CD1c-positive myeloid dendritic cell (primary cell): ENCODE measurements at regions not wholly inside any gene's neighbourhood (a gene's known extent, or its start where the extent isn't known, plus 50 kb on each side); places are given as distances from the start of the nearest gene placed in this dataset.
"Not testable (repeated sequence)": the region's sequence is repeated elsewhere in the genome, so short reads cannot be mapped to it uniquely, and the experiment has no call there.

Experiments used
- DNase-seq: peaks from one replicate; pipeline ENCODE4 v3.0.0-alpha.2; 2016; ENCODE audit errors: extremely low spot score

- DNase-seq: no peak
These were observed 112.7 kb downstream of the RFPL4B start for GRCh38 chr6:112459758-112460304.

- no peak for DNase-seq
These were observed 118.0 kb downstream of the RFPL4B start for GRCh38 chr6:112464901-112465665.

GRCh38 chr6:112466373-112467151 is 119.4 kb downstream of the RFPL4B start:
- DNase-seq: no peak

- no peak for DNase-seq
These were observed 121.2 kb downstream of the RFPL4B start for GRCh38 chr6:112468359-112468758.

GRCh38 chr6:112469306-112469705 is 122.2 kb downstream of the RFPL4B start:
- DNase-seq: no peak

GRCh38 chr6:112470376-112470775 is 123.2 kb downstream of the RFPL4B start:
- no peak for DNase-seq

- DNase-seq: no peak
These were observed 123.8 kb downstream of the RFPL4B start for GRCh38 chr6:112470950-112471349.

- DNase-seq: no peak
These were observed 128.0 kb downstream of the RFPL4B start for GRCh38 chr6:112475083-112475482.

- no peak for DNase-seq
These were observed 130.0 kb downstream of the RFPL4B start for GRCh38 chr6:112477125-112477524.

GRCh38 chr6:112478036-112478435 is 130.9 kb downstream of the RFPL4B start:
- DNase-seq: no peak

GRCh38 chr6:112479975-112480374 is 132.8 kb downstream of the RFPL4B start:
- DNase-seq: not testable (repeated sequence)

- no peak for DNase-seq
These were observed 133.4 kb downstream of the RFPL4B start for GRCh38 chr6:112480553-112480952.

- DNase-seq: no peak
These were observed 134.1 kb downstream of the RFPL4B start for GRCh38 chr6:112481211-112481610.

GRCh38 chr6:112482373-112482772 is 135.2 kb downstream of the RFPL4B start:
- DNase-seq: no peak

GRCh38 chr6:112485120-112485826 is 138.1 kb downstream of the RFPL4B start:
- no peak for DNase-seq

GRCh38 chr6:112485827-112486212 is 138.7 kb downstream of the RFPL4B start:
- DNase-seq: no peak

GRCh38 chr6:112486454-112486853 is 139.3 kb downstream of the RFPL4B start:
- no peak for DNase-seq

GRCh38 chr6:112488238-112488637 is 141.1 kb downstream of the RFPL4B start:
- DNase-seq: no peak

GRCh38 chr6:112501705-112502104 is 154.6 kb downstream of the RFPL4B start:
- DNase-seq: no peak

- no peak for DNase-seq
These were observed 155.4 kb downstream of the RFPL4B start for GRCh38 chr6:112502351-112503090.

- no peak for DNase-seq
These were observed 156.0 kb downstream of the RFPL4B start for GRCh38 chr6:112503091-112503596.
